Hematopoietic multipotent progenitor cell treated with erythropoietin and hydrocortisone succinate and interleukin-3 and kit ligand, for 17 days (in vitro differentiated cells): ENCODE measurements at regions not wholly inside any gene's neighbourhood (a gene's known extent, or its start where the extent isn't known, plus 50 kb on each side); places are given as distances from the start of the nearest gene placed in this dataset.

ENCODE experiments used
- DNase-seq: peaks from one replicate; pipeline ENCODE4 v3.0.0-alpha.2; 2015; ENCODE audit warnings: low spot score

- no peak for DNase-seq
These were observed 190.2 kb downstream of the GPAM start for GRCh38 chr10:111993321-111993720.

- no peak for DNase-seq
These were observed 189.6 kb downstream of the GPAM start for GRCh38 chr10:111993872-111994426.

GRCh38 chr10:111996103-111996502 is 187.5 kb downstream of the GPAM start:
- no peak for DNase-seq

GRCh38 chr10:111998728-111999127 is 184.8 kb downstream of the GPAM start:
- DNase-seq: no peak

- no peak for DNase-seq
These were observed 184.2 kb downstream of the GPAM start for GRCh38 chr10:111999205-111999914.

GRCh38 chr10:111999915-112000302 is 183.7 kb downstream of the GPAM start:
- DNase-seq: no peak

GRCh38 chr10:112000466-112000865 is 183.1 kb downstream of the GPAM start:
- DNase-seq: no peak

GRCh38 chr10:112002206-112002605 is 181.4 kb downstream of the GPAM start:
- no peak for DNase-seq

GRCh38 chr10:112004075-112004474 is 179.5 kb downstream of the GPAM start:
- no peak for DNase-seq

GRCh38 chr10:112005044-112005443 is 178.5 kb downstream of the GPAM start:
- DNase-seq: no peak

- DNase-seq: no peak
These were observed 177.2 kb downstream of the GPAM start for GRCh38 chr10:112006407-112006806.

GRCh38 chr10:112006831-112007230 is 176.7 kb downstream of the GPAM start:
- no peak for DNase-seq

GRCh38 chr10:112022196-112022595 is 161.4 kb downstream of the GPAM start:
- DNase-seq: no peak

- DNase-seq: no peak
These were observed 159.5 kb downstream of the GPAM start for GRCh38 chr10:112024079-112024478.

GRCh38 chr10:112025228-112025627 is 158.3 kb downstream of the GPAM start:
- no peak for DNase-seq

- no peak for DNase-seq
These were observed 157.1 kb downstream of the GPAM start for GRCh38 chr10:112026438-112026837.

GRCh38 chr10:112027731-112028280 is 155.8 kb downstream of the GPAM start:
- no peak for DNase-seq

GRCh38 chr10:112030431-112030830 is 153.1 kb downstream of the GPAM start:
- no peak for DNase-seq

- DNase-seq: no peak
These were observed 143.7 kb downstream of the GPAM start for GRCh38 chr10:112039823-112040222.

- no peak for DNase-seq
These were observed 142.9 kb downstream of the GPAM start for GRCh38 chr10:112040696-112041095.

GRCh38 chr10:112045938-112046337 is 137.6 kb downstream of the GPAM start:
- DNase-seq: no peak

- no peak for DNase-seq
These were observed 135.9 kb downstream of the GPAM start for GRCh38 chr10:112047674-112048073.

- no peak for DNase-seq
These were observed 131.4 kb downstream of the GPAM start for GRCh38 chr10:112052166-112052565.

- no peak for DNase-seq
These were observed 129.7 kb downstream of the GPAM start for GRCh38 chr10:112053895-112054294.
